CD4-positive, alpha-beta T cell treated with Interleukin-4 for 4 hours (primary cell): ENCODE measurements at regions not wholly inside any gene's neighbourhood (a gene's known extent, or its start where the extent isn't known, plus 50 kb on each side); places are given as distances from the start of the nearest gene placed in this dataset.

Experiments used
- DNase-seq: peaks from one replicate; pipeline ENCODE4 v3.0.0-alpha.2; 2020

GRCh38 chr13:34507630-34508029 is 434.4 kb upstream of the NBEA start:
- DNase-seq = no peak

DNA sequence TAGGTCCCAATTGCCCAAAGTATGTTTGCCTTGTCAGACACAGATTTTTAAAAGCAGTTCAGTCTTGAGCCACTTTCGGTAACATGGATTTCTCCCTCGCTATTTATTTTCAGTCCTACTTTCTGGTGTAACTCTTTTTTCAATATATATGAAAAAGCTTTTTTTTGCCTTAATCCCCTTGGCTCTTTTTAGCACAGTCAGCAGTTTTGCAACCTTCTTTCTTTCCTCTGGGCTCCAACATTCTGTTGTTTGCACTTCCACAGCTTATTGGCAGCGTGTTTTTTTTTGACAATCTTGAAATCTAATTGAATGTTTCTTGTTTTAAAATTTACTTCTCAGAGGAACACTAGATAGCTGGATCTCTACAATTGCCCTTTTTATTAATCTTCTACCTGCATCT is 429.3 kb upstream of the NBEA start:
- no peak for DNase-seq

GRCh38 chr13:34513526-34513925 is 428.5 kb upstream of the NBEA start:
- no peak for DNase-seq

DNA sequence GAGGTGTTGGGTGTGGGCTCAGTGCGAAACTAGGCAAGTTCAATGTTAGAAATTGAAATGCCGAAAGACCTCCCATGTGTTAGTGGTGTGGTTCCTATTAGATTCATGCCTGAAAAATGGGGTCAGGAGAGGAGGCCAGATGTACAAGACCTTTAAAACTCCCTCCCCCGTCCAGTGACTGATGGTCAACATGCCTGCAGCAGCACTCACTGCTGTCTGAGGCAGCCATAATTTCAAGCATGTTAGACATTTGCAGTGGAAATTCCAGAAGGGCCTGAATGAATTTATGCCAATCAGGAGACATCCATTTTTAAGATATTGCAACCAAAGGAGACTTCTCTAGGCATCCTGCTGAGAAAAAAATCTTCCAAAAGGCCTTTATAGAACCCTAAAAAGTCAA is 426.9 kb upstream of the NBEA start:
- DNase-seq = no peak

GRCh38 chr13:34521171-34521570 is 420.9 kb upstream of the NBEA start:
- no peak for DNase-seq

DNA sequence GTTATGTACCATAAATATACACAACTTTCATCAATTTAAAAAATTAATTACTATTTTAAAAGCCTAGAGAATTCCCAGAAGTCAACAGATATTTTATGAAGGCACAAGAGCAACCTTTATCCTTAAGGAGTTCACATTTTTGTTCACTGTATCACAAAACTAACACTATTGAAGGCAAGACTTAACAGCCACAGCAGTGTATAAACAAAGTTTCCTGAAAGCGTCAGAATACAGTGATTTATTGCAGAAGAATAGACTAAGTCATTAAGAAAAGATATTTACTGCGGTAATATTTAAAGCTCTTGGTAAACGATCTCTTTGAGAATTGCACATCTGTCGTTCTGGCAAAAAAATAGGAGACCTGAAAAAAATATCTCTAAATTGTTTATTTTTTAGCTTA is 419.3 kb upstream of the NBEA start:
- DNase-seq = no peak

- DNase-seq = no peak
Measured at GRCh38 chr13:34523406-34523805, 418.7 kb upstream of the NBEA start.

GRCh38 chr13:34533941-34534340 is 408.1 kb upstream of the NBEA start:
- DNase-seq = no peak

DNA sequence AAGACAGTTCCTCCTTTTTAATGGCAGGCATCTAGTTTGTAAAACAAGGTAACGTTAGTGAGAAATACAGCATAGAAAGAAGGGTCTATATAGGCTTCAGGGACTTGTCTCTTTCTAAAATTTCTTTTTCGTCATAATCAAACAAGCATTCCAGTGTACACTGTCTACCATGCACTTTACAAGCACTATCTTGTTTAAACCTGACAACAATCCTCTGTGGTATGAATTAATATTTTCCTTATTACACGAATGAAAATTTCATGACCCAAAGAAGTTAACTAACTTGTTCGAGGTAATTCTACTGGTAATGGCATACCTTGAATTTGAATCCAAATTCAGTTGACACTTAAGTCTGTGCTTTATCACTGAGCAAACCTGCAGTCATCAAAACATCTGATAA is 399.7 kb upstream of the NBEA start:
- no peak for DNase-seq

- no peak for DNase-seq
Measured at GRCh38 chr13:34543836-34544235, 398.2 kb upstream of the NBEA start.

DNA sequence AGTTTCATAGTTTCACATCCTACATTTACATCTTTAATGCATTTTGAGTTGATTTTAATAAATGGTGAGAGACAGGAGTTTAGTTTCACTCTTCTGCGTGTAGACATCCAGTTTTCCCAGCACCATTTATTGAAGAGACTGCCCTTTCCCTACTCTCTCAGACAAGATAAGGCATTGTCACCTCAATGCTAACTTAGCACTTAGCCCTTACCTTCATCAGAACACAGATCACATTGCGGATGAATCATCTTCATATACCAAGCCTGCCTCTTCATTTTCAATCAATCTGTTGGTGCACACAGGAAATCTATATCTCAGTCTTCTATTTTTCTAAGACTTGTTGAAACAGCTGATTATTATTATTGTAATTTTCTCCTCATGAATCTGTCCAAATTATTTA is 396.6 kb upstream of the NBEA start:
- no peak for DNase-seq

DNA sequence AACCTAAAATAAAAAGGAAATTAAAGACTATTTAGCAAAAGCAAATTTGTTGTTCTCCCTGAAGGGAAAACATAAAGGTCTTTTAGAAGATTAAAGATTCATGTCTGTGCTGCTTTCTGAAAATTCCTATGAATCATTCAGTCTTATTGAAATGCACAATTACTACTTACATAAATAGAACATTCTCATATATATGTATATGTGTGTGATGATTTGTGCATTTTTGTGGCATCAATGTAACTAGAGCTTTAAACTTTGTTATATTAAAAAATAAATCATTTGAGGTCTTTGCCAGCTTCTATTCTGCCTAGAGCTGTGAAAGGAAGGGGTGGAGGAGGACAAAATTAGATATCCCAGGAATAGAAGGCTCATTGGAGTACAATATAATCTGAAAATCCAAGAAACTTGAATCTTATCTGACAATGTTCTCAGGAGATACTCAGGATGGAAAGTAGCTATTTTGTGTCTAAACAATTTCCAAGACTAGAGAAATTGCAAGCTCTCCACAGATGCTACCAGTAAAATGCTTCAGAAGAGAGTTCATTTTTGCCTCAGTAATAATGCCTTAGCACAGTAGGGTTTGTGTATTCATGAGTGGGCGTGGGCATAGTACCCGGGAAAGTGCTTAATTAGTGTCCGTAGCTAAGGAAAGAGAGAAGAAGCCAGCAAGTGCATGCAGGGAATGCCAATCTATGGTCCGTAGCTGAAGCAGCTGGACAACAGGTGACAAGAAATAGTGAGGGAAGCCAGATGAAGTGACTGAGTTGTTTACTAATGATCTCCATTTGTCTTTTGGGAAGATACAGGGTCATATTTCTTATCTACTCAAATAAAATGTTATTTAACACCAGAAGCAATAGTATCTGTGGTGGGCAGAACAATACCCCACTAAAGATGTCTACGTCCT is 395.5 kb upstream of the NBEA start:
- DNase-seq = no peak

DNA sequence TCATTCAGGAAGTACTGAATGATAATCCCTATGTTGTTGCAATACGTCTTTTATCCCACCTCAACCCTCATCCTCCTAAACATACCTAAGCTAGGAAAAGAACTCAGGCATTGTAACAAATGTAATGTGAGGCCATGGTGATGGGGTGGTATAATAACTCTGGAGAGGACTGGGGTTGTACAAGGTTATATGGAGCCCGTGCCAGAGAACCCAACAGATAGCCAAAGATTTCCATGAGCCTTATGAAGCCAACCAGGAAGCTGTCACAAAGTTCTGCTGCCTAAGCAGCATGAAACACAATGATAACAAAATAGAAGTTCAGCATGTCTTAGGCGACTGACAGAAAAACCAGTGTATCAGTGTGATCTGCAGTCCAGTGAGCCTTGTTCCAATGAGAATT is 394.1 kb upstream of the NBEA start:
- no peak for DNase-seq

GRCh38 chr13:34553376-34553775 is 388.7 kb upstream of the NBEA start:
- no peak for DNase-seq

DNA sequence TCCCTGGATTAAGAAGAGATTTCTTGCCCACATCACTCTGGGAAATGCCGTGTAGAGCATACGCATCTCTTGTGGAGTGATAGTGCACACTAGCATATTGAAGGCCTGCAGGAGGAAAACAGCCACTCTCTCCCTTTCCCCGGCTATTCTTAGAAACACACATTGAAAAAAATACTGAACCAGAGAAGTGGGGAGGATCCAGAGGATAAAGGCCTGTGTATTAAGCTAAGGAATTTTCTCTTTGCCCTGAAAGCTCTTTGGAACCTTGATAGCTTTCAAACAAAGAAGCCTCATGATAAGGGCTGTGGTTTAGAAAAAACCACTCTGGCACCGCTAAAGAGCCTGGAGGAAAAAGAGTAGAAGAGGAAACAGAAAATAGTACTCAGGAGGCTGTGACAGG is 386.1 kb upstream of the NBEA start:
- DNase-seq = no peak

GRCh38 chr13:34561033-34561432 is 381.0 kb upstream of the NBEA start:
- no peak for DNase-seq

DNA sequence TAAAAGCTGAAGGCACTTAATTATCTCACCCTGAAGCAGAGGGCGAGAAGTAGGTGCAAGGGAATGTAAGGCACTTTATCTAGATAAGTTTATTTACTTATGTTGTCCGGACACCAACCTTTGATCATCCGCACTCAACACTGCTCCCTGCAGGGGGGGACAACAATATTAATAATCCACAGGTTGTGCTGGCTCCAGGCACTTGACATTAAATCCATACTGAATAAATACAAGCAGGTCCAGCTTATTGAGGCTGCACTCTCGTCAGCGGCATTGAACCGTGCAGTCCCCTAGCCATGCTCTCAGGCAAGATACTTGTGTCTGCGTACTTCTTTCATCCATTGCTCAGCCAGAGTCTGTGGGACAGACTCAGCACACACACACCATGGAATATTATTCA is 374.5 kb upstream of the NBEA start:
- DNase-seq = no peak

- no peak for DNase-seq
Measured at GRCh38 chr13:34570698-34571353, 371.2 kb upstream of the NBEA start.

GRCh38 chr13:34571716-34572115 is 370.4 kb upstream of the NBEA start:
- DNase-seq = no peak

DNA sequence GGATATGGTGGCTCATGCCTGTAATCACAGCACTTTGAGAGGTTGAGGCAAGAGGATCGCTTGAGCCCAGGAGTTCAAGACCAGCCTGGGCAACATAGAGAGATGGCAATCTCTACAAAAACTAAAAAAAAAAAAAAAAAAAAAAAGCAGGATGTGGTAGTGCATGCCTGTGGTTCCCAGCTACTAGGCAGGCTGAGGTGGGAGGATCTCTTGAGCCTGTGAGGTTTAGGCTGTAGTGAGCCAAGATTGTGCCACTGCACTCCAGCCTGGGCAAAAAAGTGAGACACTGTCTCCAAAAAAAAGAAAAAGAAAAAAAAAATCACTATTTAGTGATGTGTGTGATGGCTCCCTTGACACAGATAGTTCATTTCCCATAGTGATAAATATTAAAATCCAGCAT is 365.0 kb upstream of the NBEA start:
- no peak for DNase-seq

GRCh38 chr13:34578471-34578870 is 363.6 kb upstream of the NBEA start:
- no peak for DNase-seq

DNA sequence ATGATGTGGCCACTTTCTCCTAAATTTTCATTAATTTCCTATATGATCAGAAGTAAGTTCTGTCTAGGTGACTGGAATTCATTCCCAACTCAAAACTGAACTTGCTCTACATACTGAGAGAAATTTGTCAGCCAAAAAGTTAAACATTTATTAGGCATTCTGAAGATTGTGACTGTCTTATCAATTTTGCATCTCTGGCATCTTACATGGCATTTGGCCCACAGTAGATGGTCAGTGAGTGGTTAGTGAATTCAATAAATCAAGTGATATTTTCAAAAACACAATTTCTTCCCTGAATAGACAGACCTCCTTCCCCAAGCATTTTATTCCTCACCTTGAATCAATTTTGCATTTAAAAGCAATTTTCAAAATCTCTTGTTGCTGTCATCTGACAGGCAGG is 363.2 kb upstream of the NBEA start:
- DNase-seq = no peak

DNA sequence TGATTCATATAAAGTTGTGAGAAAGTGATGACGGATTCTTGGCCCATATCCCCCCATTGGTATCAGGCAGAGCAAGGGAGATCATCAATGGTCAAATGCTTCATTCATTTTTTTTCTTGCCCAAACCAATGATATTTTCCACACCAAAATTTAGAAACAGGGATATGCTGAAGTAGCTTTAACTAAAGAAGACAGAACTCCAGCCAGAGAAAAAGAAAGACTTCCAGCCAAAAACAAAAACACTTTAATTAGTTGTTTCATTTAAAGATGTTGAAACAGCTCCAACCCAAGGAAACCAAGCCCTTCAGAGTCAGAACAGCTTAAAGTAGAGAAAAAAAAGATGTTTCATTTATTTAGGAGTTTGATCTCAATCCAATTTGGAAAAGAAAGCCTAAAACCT is 358.9 kb upstream of the NBEA start:
- no peak for DNase-seq

- DNase-seq = no peak
Measured at GRCh38 chr13:34587576-34587975, 354.5 kb upstream of the NBEA start.

DNA sequence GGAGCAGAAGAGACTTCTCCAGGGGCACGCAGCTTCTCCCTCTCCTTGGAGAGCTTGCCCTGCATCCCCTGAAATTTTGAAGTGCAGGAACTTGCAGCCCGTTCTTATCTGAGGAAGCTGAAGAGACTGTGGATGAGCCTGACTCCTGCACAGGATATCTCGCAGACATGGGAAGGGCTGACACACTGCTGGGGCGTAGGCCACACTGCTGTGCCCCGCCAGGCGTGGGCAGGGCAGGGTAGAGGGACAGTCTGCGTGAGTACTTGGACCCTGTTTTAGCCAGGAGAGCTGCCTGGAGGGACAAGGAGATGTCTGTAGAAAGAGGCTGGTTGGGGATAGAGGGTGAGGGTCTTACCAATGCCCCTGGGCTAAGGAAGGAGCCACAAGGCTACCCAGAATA is 353.7 kb upstream of the NBEA start:
- DNase-seq = no peak
